ENCODE measurements at regions not wholly inside any gene's neighbourhood (a gene's known extent, or its start where the extent isn't known, plus 50 kb on each side); places are given as distances from the start of the nearest gene placed in this dataset.

DNA sequence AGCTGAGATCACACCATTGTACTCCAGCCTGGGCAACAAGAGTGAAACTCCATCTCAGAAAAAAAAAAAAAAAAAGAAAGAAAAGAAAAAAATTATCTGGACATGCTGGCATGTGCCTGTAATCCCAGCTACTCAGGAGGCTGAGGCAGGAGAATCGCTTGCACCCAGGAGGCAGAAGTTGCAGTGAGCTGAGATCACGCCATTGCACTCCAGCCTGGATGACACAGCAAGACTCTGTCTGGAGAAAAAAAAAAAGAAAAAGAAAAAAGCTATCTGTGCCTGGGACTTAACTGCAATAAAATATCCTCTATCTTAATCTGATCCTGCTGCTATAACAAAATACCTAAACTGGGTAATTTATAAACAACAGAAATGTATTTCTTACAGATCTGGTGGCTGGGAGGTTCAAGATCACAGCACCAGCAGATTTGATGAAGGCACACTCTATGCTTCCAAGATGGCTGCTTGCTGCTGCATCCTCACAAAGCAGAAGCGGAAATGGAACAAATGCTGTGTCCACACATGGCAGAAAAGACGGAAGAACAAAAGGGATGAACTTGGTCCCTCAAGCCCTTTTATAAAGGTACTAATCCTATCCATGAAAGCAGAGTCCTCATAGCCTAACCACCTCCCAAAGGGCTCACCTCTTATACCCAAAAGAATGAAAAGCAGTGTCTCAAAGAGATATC is 273.3 kb upstream of the JARID2 start:
- Mint-ChIP-seq H3K27ac (no peak overlapping the region), H3K36me3 (ENCODE audit: low read depth) (peaks cover 3% of the 10 kb centered on the region), H3K9me3 (peaks cover 13% of the 10 kb centered on the region), H3K27me3 (ENCODE audit: low read depth) (no peaks in the 10 kb centered on the region), H3K4me3 (no peak overlapping the region), H3K4me1 (ENCODE audit: low read depth) (peaks cover 4% of the 10 kb centered on the region)
- DNase-seq (ENCODE audit: low spot score) = no peak

DNA sequence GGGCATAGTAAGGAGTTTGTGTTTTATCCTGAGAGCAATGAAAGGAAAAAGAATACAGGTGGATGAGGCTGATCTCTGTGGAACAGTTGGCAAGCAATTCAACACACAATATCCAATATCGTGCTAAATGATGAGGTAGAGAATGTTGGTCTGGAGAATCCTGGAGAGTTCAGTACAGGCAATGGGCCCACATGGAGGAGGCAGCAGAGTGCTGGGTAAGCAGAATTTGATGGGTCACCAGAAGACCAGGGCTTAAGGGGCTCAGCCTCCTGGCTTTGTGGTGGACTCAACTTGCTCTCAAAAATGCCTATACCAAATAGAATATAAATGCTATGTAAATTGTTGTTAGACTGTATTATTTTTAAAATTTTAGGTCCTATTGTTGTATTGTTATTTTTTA is 271.5 kb upstream of the JARID2 start:
- no peak overlapping the region for H3K27ac Mint-ChIP-seq
- H3K4me3 Mint-ChIP-seq = no peak overlapping the region
- no peaks in the 10 kb centered on the region for H3K27me3 Mint-ChIP-seq (ENCODE audit: low read depth)

DNA sequence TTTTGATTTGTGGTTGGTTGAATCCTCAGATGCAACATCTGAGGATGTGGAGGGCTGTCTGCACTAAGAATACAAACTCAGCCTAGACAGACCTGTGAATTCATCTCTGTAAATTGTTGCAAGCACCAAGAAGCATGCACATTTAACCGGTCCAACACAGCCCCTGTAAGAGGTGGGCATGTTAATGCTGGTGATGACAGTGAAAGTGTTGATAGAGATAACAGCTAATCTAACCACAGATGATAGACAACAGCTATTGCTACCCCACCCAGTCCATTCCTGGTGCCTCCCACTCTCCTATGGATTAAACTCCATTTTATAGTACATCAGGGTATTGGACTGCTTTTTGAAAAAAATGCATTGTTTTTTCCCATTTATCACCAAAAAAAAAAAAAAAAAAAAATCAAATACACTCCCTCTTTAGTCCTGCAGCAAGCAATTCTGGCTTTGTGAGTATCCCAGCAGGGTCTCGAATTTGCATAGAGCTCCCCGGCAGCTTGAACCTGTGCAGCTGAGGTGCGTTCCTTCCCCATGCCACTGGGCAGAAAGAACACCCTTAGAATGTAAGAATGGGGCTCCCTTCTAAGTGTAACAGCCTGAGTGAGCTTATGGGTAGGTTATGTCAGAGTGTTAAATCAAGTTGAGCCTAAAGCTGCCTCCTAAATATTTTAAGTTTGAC is 270.9 kb upstream of the JARID2 start:
- no peaks in the 10 kb centered on the region for H3K36me3 Mint-ChIP-seq (ENCODE audit: low read depth)
- H3K27me3 Mint-ChIP-seq (ENCODE audit: low read depth) = no peaks in the 10 kb centered on the region
- peaks cover 3% of the 10 kb centered on the region for H3K9me3 Mint-ChIP-seq
- no peak for DNase-seq (ENCODE audit: low spot score)
- H3K4me3 Mint-ChIP-seq = no peak overlapping the region
- H3K4me1 Mint-ChIP-seq (ENCODE audit: low read depth) = peaks cover 4% of the 10 kb centered on the region
- H3K27ac Mint-ChIP-seq = no peak overlapping the region

More for the DNA sequence above, 271.5 kb upstream of the JARID2 start:
- H3K36me3 Mint-ChIP-seq (ENCODE audit: low read depth) = no peaks in the 10 kb centered on the region
- H3K9me3 Mint-ChIP-seq = peaks cover 8% of the 10 kb centered on the region
- H3K4me1 Mint-ChIP-seq (ENCODE audit: low read depth) = peaks cover 4% of the 10 kb centered on the region
- no peak for DNase-seq (ENCODE audit: low spot score)

GRCh38 chr6:14975471-14975817 is 270.4 kb upstream of the JARID2 start:
- H3K4me1 Mint-ChIP-seq (ENCODE audit: low read depth) = peaks cover 4% of the 10 kb centered on the region
- DNase-seq (ENCODE audit: low spot score) = no peak
- no peaks in the 10 kb centered on the region for H3K27me3 Mint-ChIP-seq (ENCODE audit: low read depth)
- H3K4me3 Mint-ChIP-seq = no peak overlapping the region
- no peaks in the 10 kb centered on the region for H3K36me3 Mint-ChIP-seq (ENCODE audit: low read depth)
- H3K9me3 Mint-ChIP-seq = no peaks in the 10 kb centered on the region
- no peak overlapping the region for H3K27ac Mint-ChIP-seq

DNA sequence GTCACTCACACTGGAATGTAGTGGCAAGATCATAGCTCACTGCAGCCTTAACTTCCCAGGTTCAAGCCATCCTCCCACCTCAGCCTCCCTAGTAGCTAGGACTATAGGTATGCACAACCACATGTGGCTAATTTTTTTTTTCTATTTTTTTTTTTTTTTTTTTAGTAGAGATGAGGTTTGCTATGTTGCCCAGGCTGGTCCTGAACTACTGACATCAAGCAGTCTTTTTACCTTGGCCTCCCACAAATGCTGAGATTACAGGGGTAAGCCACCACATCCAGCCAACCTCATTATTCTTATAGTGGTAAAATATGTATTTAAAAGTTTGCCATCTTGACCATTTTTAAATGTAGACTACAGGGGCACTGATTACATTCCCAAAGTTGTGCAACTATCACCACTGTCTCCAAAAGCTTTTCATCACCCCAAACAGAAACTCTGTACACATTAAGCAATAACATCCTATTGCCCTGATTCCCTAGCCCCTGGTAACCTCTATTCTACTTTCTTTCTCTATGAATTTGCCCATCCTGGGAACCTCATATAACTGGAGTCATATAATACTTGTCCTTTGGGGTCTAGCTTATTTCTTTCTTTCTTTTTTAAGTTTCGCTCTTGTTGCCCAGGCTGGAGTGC is 268.0 kb upstream of the JARID2 start:
- Mint-ChIP-seq H3K27ac (no peak overlapping the region), H3K4me1 (ENCODE audit: low read depth) (peaks cover 4% of the 10 kb centered on the region), H3K9me3 (no peaks in the 10 kb centered on the region), H3K4me3 (no peak overlapping the region), H3K27me3 (ENCODE audit: low read depth) (no peaks in the 10 kb centered on the region), H3K36me3 (ENCODE audit: low read depth) (no peaks in the 10 kb centered on the region)
- DNase-seq (ENCODE audit: low spot score) = no peak

DNA sequence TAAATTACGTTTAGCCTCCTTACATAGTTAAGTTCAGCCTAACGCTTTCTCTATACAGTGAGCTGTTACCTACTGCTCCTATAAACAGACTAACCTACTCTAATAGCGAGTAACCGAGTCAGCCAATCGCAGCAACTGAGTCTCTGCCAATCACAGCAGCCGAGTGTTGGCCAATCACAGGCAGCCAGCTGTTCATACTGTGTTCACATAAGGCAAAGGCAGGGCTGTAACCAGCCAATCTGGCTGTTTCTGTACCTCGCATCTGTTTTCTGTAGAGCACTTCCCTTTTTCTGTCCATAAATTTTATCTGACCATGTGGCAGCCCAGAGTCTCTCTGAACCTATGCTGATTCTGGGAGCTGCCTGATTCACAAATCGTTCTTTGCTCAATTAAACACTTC is 263.9 kb upstream of the JARID2 start:
- no peaks in the 10 kb centered on the region for H3K4me1 Mint-ChIP-seq (ENCODE audit: low read depth)
- H3K27me3 Mint-ChIP-seq (ENCODE audit: low read depth) = peaks cover 5% of the 10 kb centered on the region
- no peaks in the 10 kb centered on the region for H3K36me3 Mint-ChIP-seq (ENCODE audit: low read depth)
- H3K27ac Mint-ChIP-seq = no peak overlapping the region
- no peaks in the 10 kb centered on the region for H3K9me3 Mint-ChIP-seq
- DNase-seq (ENCODE audit: low spot score) = no peak
- H3K4me3 Mint-ChIP-seq = no peak overlapping the region

DNA sequence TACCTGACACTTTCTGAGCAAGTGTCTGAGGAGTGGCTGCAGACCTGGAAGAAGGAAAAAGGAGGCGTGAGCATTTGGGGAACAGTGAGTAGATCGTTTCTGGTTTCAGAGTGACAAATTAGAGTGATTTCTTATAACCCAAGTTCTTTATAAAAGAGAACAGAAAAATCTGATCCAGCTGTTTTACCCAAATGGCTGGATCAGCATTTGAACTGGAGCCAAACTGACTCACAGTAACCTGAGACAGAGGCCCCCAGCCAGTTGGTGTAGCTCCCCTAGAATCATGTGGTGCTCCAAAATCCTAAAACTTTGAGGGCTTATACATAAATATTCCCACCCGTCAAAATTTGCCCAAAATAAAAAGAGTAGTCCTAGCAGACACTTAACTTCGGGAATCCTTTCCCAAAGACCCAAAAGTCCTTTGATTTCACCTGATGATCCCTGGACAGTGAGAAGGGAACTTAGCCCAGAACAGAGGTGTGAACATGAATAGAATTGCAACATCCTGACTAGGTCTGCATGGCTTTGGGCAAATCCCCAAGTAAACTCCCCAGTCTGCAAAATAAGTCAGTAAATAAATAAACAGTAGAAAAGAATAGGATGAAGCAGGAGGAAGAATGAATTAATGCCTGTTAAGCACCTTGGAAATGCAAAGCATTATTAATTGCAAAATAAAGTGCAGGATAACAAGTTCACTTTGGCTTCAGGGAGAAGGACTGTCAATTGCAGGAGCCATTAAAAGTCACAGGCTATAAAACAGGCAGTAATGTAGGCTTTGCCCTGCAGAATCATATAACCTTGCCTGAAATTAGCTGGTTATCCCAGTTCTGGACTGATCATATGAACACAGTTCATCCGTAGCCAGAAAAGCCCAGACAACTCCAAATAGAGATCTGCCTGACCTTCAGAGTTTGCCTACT is 262.0 kb upstream of the JARID2 start:
- Mint-ChIP-seq H3K4me1 (ENCODE audit: low read depth) (no peaks in the 10 kb centered on the region), H3K4me3 (no peak overlapping the region), H3K36me3 (ENCODE audit: low read depth) (no peaks in the 10 kb centered on the region), H3K27ac (no peak overlapping the region), H3K9me3 (no peaks in the 10 kb centered on the region), H3K27me3 (ENCODE audit: low read depth) (peaks cover 5% of the 10 kb centered on the region)
- no peak for DNase-seq (ENCODE audit: low spot score)

DNA sequence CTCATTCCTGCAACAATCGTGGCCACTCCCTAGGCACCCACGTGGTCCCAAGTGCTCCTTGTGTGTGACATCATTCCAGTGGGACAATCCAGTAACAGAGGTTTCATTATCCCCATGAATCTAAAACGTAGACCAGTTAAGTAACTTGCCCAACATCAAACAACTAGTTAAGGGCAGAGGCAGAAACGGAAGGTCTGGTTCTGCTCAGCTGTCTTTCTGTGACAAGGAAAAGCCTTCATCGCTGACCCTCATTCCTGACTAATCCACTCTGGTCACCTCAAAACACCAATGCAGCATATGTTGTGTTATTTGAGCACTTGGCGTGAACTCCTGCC is 261.4 kb upstream of the JARID2 start:
- H3K27ac Mint-ChIP-seq = no peak overlapping the region
- H3K4me3 Mint-ChIP-seq = no peak overlapping the region
- no peak for DNase-seq (ENCODE audit: low spot score)
- no peaks in the 10 kb centered on the region for H3K36me3 Mint-ChIP-seq (ENCODE audit: low read depth)
- no peaks in the 10 kb centered on the region for H3K4me1 Mint-ChIP-seq (ENCODE audit: low read depth)
- no peaks in the 10 kb centered on the region for H3K9me3 Mint-ChIP-seq
- peaks cover 5% of the 10 kb centered on the region for H3K27me3 Mint-ChIP-seq (ENCODE audit: low read depth)

GRCh38 chr6:14985366-14985765 is 260.5 kb upstream of the JARID2 start:
- no peak overlapping the region for H3K4me3 Mint-ChIP-seq
- peaks cover 5% of the 10 kb centered on the region for H3K27me3 Mint-ChIP-seq (ENCODE audit: low read depth)
- H3K4me1 Mint-ChIP-seq (ENCODE audit: low read depth) = no peaks in the 10 kb centered on the region
- H3K36me3 Mint-ChIP-seq (ENCODE audit: low read depth) = no peaks in the 10 kb centered on the region
- no peak overlapping the region for H3K27ac Mint-ChIP-seq
- no peak for DNase-seq (ENCODE audit: low spot score)
- no peaks in the 10 kb centered on the region for H3K9me3 Mint-ChIP-seq

GRCh38 chr6:14986370-14986769 is 259.5 kb upstream of the JARID2 start:
- Mint-ChIP-seq H3K9me3 (no peaks in the 10 kb centered on the region), H3K4me3 (no peak overlapping the region), H3K4me1 (ENCODE audit: low read depth) (no peaks in the 10 kb centered on the region), H3K27ac (no peak overlapping the region), H3K27me3 (ENCODE audit: low read depth) (peaks cover 5% of the 10 kb centered on the region), H3K36me3 (ENCODE audit: low read depth) (no peaks in the 10 kb centered on the region)
- DNase-seq (ENCODE audit: low spot score) = no peak

GRCh38 chr6:14987490-14987889 is 258.4 kb upstream of the JARID2 start:
- Mint-ChIP-seq H3K36me3 (ENCODE audit: low read depth) (no peaks in the 10 kb centered on the region), H3K4me1 (ENCODE audit: low read depth) (no peaks in the 10 kb centered on the region), H3K9me3 (no peaks in the 10 kb centered on the region), H3K27ac (no peak overlapping the region), H3K4me3 (no peak overlapping the region), H3K27me3 (ENCODE audit: low read depth) (peaks cover 5% of the 10 kb centered on the region)
- DNase-seq (ENCODE audit: low spot score) = no peak

DNA sequence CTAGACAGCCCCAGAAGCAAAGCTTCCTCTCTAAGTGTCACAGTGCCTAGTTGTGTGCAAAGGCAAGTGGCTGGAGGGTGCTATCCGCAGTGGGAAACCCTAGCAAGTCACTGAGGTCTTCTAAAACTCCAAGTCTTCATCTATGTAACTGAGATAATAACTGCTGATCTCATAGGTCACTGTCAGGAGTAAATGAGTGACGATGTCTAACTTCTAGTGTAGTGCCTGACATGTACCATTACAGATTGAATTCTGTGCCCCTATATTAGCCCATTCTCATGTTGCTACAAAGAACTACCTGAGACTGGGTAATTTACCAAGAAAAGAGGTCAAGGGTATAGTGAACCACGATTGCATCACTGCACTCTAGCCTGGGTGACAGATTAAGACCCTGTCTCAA is 253.5 kb upstream of the JARID2 start:
- Mint-ChIP-seq H3K4me3 (no peak overlapping the region), H3K27ac (no peak overlapping the region), H3K36me3 (ENCODE audit: low read depth) (no peaks in the 10 kb centered on the region)

GRCh38 chr6:14995208-14995607 is 250.7 kb upstream of the JARID2 start:
- H3K36me3 Mint-ChIP-seq (ENCODE audit: low read depth) = no peaks in the 10 kb centered on the region
- no peak overlapping the region for H3K4me3 Mint-ChIP-seq
- H3K4me1 Mint-ChIP-seq (ENCODE audit: low read depth) = no peaks in the 10 kb centered on the region
- no peaks in the 10 kb centered on the region for H3K9me3 Mint-ChIP-seq
- H3K27ac Mint-ChIP-seq = no peak overlapping the region
- no peaks in the 10 kb centered on the region for H3K27me3 Mint-ChIP-seq (ENCODE audit: low read depth)
- no peak for DNase-seq (ENCODE audit: low spot score)

More for the DNA sequence above, 253.5 kb upstream of the JARID2 start:
- Mint-ChIP-seq H3K27me3 (ENCODE audit: low read depth) (no peaks in the 10 kb centered on the region), H3K4me1 (ENCODE audit: low read depth) (no peaks in the 10 kb centered on the region), H3K9me3 (no peaks in the 10 kb centered on the region)
- DNase-seq (ENCODE audit: low spot score) = no peak

Data from T-helper 2 cell treated with Interferon-gamma antibody and Interleukin-4, amounts not matched to agents 5 μg/mL and 100 μg/mL, for 36 hours (primary cell).